NT2/D1 (cell line): ENCODE measurements at regions not wholly inside any gene's neighbourhood (a gene's known extent, or its start where the extent isn't known, plus 50 kb on each side); places are given as distances from the start of the nearest gene placed in this dataset.

Source experiments
- SUZ12 ChIP-seq: IDR thresholded peaks from 2 replicates; pipeline ENCODE4 v1.6.1; 2011; ENCODE audit not compliant: insufficient read length, insufficient read depth; ENCODE audit errors: extremely low read depth
- YY1 ChIP-seq: IDR thresholded peaks from 2 replicates; pipeline ENCODE4 v1.6.1; 2011; ENCODE audit not compliant: insufficient read length, insufficient read depth
- ZNF274 ChIP-seq: IDR thresholded peaks from 2 replicates; pipeline ENCODE4 v1.6.1; 2011; ENCODE audit warnings: mild to moderate bottlenecking, low read depth, low read length

DNA sequence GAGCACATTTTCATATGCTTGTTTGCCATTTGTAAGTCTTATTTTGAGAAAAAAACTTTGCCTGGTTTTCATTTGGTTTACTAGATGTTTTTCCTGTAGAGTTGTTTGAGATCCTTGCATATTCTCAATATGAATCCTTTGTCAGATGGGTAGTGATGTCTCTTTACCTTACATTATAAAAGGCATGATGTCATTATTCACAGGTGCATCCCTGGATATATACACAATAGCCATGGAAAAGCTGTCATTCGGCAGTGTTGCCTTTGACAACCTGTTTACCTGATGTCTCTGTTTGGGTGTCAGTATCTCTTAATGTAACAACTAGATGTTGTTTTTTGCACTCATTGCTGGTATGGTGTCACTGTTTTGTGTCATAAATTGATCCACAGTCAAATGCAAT, 58.8 kb upstream of the MAL start:
- no peak for TF ChIP-seq ZNF274
- TF ChIP-seq SUZ12 = no peak
- no peak for TF ChIP-seq YY1
